WTC11 (cell line): ENCODE measurements at regions not wholly inside any gene's neighbourhood (a gene's known extent, or its start where the extent isn't known, plus 50 kb on each side); places are given as distances from the start of the nearest gene placed in this dataset.

Experiments
- ESRRA ChIP-seq: sonication (generic); formaldehyde crosslinking; IDR thresholded peaks from 2 replicates; pipeline ENCODE4 v1.8.1; 2022; ENCODE audit warnings: mild to moderate bottlenecking, missing genetic modification reagents, borderline replicate concordance
- TF ChIP-seq, protein P1 (sequence below): fragments of 200-600 bp; IDR thresholded peaks from 2 replicates; pipeline ENCODE4 v1.8.0; 2022; ENCODE audit warnings: antibody characterized with exemption
- TF ChIP-seq, protein P2 (sequence below): sonication (generic); formaldehyde crosslinking; IDR thresholded peaks from 2 replicates; pipeline ENCODE4 v1.8.1; 2022; ENCODE audit warnings: mild to moderate bottlenecking, moderate library complexity, missing genetic modification reagents

- TF ChIP-seq, protein P1, sequence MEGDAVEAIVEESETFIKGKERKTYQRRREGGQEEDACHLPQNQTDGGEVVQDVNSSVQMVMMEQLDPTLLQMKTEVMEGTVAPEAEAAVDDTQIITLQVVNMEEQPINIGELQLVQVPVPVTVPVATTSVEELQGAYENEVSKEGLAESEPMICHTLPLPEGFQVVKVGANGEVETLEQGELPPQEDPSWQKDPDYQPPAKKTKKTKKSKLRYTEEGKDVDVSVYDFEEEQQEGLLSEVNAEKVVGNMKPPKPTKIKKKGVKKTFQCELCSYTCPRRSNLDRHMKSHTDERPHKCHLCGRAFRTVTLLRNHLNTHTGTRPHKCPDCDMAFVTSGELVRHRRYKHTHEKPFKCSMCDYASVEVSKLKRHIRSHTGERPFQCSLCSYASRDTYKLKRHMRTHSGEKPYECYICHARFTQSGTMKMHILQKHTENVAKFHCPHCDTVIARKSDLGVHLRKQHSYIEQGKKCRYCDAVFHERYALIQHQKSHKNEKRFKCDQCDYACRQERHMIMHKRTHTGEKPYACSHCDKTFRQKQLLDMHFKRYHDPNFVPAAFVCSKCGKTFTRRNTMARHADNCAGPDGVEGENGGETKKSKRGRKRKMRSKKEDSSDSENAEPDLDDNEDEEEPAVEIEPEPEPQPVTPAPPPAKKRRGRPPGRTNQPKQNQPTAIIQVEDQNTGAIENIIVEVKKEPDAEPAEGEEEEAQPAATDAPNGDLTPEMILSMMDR: no peak
- TF ChIP-seq, protein P2, sequence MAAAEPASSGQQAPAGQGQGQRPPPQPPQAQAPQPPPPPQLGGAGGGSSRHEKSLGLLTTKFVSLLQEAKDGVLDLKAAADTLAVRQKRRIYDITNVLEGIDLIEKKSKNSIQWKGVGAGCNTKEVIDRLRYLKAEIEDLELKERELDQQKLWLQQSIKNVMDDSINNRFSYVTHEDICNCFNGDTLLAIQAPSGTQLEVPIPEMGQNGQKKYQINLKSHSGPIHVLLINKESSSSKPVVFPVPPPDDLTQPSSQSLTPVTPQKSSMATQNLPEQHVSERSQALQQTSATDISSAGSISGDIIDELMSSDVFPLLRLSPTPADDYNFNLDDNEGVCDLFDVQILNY (CRISPR knock-in tag): no peak
- TF ChIP-seq ESRRA (CRISPR knock-in tag): no peak
Measured at GRCh38 chr1:98217601-98218000, 296.8 kb upstream of the DPYD start.
